ENCODE measurements at regions not wholly inside any gene's neighbourhood (a gene's known extent, or its start where the extent isn't known, plus 50 kb on each side); places are given as distances from the start of the nearest gene placed in this dataset.

DNA sequence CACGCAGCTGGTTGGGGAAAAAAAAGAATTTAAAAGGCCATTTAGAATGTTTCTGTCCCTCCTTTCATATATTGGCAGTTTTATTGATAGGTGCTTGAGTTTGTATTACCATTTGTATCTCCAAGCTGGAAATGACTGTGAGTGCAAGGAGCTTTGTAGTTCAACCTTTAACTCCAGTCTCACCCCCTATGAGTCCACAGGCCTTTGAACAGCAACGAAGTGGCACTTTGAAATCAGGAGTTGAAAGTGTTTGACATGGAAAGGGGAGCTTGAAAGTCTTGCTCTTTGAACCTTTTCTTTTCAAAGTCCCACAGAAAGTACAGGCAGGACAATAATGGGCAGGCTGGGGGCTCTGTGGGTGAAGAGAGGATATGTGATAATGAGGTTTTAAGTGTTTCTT lies 480.3 kb downstream of the RERGL start:
- Histone ChIP-seq H3K36me3 (no peaks in the 10 kb centered on the region), H3K27me3 (no peaks in the 10 kb centered on the region), H3K4me3 (no peak overlapping the region), H3K9me3 (no peaks in the 10 kb centered on the region), H3K27ac (no peak overlapping the region), H3K4me1 (no peaks in the 10 kb centered on the region)
- no peak for DNase-seq
- intact Hi-C loops (cut with DNase I) = no loop called here
- WGBS, 2 donors = 41 to 43% methylated on average over 2 of the region's 2 CpGs
- TF ChIP-seq, protein P1, sequence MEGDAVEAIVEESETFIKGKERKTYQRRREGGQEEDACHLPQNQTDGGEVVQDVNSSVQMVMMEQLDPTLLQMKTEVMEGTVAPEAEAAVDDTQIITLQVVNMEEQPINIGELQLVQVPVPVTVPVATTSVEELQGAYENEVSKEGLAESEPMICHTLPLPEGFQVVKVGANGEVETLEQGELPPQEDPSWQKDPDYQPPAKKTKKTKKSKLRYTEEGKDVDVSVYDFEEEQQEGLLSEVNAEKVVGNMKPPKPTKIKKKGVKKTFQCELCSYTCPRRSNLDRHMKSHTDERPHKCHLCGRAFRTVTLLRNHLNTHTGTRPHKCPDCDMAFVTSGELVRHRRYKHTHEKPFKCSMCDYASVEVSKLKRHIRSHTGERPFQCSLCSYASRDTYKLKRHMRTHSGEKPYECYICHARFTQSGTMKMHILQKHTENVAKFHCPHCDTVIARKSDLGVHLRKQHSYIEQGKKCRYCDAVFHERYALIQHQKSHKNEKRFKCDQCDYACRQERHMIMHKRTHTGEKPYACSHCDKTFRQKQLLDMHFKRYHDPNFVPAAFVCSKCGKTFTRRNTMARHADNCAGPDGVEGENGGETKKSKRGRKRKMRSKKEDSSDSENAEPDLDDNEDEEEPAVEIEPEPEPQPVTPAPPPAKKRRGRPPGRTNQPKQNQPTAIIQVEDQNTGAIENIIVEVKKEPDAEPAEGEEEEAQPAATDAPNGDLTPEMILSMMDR (IDR thresholded peaks at IDR 0.05) = no peak
- no peak for TF ChIP-seq POLR2AphosphoS5 (IDR thresholded peaks at IDR 0.05)

DNA sequence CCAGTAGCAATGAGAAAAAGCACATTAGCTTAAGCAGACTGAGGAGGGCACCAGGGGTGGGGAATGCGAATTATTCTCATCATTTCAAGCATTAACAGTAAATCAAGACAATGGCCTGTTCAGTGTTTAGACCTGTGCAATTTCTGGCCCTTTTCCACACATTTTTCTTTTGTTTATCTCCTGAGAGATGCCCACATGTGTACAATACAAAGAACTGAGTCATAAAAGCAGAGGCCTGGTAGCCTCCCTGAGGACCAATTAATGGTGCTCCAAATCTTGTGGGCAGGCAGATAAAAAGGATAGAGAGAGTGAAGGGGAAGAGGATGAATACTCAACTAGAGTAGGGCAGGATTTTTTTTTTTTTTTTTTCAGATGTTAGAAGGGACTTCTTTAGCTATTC lies 480.8 kb downstream of the RERGL start:
- Histone ChIP-seq H3K9me3 (no peaks in the 10 kb centered on the region), H3K4me3 (no peak overlapping the region), H3K4me1 (no peaks in the 10 kb centered on the region), H3K36me3 (no peaks in the 10 kb centered on the region), H3K27ac (no peak overlapping the region), H3K27me3 (no peaks in the 10 kb centered on the region)
- TF ChIP-seq EP300 (IDR thresholded peaks at IDR 0.05) (no peak), POLR2A (IDR thresholded peaks at IDR 0.05) (no peak), POLR2AphosphoS5 (IDR thresholded peaks at IDR 0.05) (no peak)
- TF ChIP-seq, protein P1 (IDR thresholded peaks at IDR 0.05) = no peak
- WGBS, 2 donors = 47 to 71% methylated on average over 1 of the region's 1 CpG
- DNase-seq = no peak
- intact Hi-C loops (cut with DNase I) = no loop called here

DNA sequence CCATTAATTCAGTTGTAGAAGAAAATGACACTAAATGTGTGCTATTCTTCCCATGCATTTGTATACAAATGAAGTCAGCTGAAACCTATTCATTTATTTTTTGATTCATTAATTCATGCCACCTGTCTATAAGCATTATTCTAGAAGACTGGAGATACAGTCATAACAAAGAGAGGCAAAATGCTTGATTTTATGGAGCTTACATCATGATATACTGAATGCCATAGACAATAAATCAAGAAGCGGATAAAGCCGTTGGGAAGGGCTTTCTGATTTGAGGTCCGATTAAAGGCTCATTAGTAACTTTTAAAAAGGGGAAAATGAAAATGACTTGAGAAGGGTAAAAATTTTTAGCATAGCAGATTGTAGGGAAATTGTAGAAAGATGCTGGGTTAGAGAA lies 494.9 kb downstream of the RERGL start:
- Histone ChIP-seq H3K27me3 (no peaks in the 10 kb centered on the region), H3K4me1 (no peaks in the 10 kb centered on the region), H3K4me3 (no peak overlapping the region), H3K27ac (no peak overlapping the region), H3K36me3 (no peaks in the 10 kb centered on the region), H3K9me3 (no peaks in the 10 kb centered on the region)
- intact Hi-C loops (cut with DNase I) = no loop called here
- DNase-seq = no peak
- WGBS, 2 donors = 89 to 91% methylated on average over 3 of the region's 3 CpGs
- TF ChIP-seq, protein P1 (IDR thresholded peaks at IDR 0.05) = no peak
- TF ChIP-seq POLR2AphosphoS5 (IDR thresholded peaks at IDR 0.05) (no peak), EP300 (IDR thresholded peaks at IDR 0.05) (no peak), POLR2A (IDR thresholded peaks at IDR 0.05) (no peak)

DNA sequence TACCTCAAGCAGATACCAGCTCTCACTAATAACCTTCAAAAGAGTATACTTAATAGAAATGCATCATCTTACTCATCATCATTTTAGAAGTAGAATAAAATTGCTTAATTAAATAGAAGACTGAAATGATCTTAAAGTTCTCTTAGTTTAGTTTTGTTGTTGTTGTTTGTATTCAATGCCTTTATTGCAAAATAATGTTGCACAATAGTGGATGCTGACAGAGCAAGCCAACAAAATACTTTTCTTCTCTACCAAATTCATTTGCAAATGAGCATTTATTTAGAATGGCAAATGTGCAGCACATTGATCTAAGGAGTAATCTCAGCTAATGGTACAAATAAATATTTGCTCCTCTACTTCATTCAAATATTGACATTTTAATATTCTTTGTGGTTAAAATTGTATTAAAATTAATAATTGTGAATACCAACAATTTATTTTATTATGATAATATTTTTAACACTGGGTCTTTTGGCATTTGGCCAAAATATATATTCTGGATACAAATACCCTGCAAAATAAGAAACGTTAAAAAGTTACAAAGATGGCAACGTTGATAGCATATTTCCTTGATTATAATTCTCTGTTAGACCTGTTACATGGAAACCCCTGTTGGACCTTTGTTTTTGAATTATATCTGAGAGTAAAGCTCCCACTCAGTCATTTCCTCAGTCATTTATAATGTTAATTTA lies 496.1 kb downstream of the RERGL start:
- H3K4me1 ChIP-seq = no peaks in the 10 kb centered on the region
- DNase-seq = no peak
- no peak for TF ChIP-seq EP300 (IDR thresholded peaks at IDR 0.05)
- no peak for TF ChIP-seq POLR2A (IDR thresholded peaks at IDR 0.05)
- no peak for TF ChIP-seq POLR2AphosphoS5 (IDR thresholded peaks at IDR 0.05)
- TF ChIP-seq, protein P1 (IDR thresholded peaks at IDR 0.05) = no peak
- no peaks in the 10 kb centered on the region for H3K9me3 ChIP-seq
- 77 to 84% methylated on average over 2 of the region's 2 CpGs for WGBS, 2 donors
- no peaks in the 10 kb centered on the region for H3K27me3 ChIP-seq
- intact Hi-C loops (cut with DNase I) = no loop called here
- H3K4me3 ChIP-seq = no peak overlapping the region
- no peak overlapping the region for H3K27ac ChIP-seq
- H3K36me3 ChIP-seq = no peaks in the 10 kb centered on the region

DNA sequence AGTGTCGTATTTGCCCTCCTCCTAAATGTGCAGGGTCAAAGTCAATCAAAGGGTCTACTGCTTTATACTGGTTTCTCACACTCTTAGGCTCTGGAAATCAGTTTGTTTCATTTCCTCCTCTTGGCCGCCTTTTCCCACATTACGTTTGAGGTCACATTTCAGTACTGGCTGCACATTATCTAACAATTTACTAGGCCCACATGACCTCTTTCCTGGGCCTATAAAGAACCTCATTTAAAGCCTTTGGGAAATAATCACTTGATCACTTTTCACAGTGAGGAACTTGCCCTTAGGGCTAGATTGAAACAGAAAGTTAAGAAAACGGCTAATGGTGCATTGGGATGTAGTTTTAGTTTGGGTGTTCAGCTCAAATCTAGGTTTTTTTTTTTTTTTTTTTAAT lies 497.5 kb downstream of the RERGL start:
- Histone ChIP-seq H3K27me3 (no peaks in the 10 kb centered on the region), H3K36me3 (no peaks in the 10 kb centered on the region), H3K4me1 (no peaks in the 10 kb centered on the region), H3K9me3 (no peaks in the 10 kb centered on the region), H3K27ac (no peak overlapping the region), H3K4me3 (no peak overlapping the region)
- no peak for DNase-seq
- no peak for TF ChIP-seq EP300 (IDR thresholded peaks at IDR 0.05)
- no peak for TF ChIP-seq POLR2A (IDR thresholded peaks at IDR 0.05)
- TF ChIP-seq, protein P1 (IDR thresholded peaks at IDR 0.05) = no peak
- no peak for TF ChIP-seq POLR2AphosphoS5 (IDR thresholded peaks at IDR 0.05)
- WGBS, 2 donors = 71 to 78% methylated on average over 4 of the region's 4 CpGs
- intact Hi-C loops (cut with DNase I) = no loop called here
